ENCODE measurements at regions not wholly inside any gene's neighbourhood (a gene's known extent, or its start where the extent isn't known, plus 50 kb on each side); places are given as distances from the start of the nearest gene placed in this dataset.

GRCh38 chr10:108877095-108877561, 1046.2 kb downstream of the XPNPEP1 start:
- DNase-seq (ENCODE audit: low spot score) = no peak
- TF ChIP-seq, protein P1, sequence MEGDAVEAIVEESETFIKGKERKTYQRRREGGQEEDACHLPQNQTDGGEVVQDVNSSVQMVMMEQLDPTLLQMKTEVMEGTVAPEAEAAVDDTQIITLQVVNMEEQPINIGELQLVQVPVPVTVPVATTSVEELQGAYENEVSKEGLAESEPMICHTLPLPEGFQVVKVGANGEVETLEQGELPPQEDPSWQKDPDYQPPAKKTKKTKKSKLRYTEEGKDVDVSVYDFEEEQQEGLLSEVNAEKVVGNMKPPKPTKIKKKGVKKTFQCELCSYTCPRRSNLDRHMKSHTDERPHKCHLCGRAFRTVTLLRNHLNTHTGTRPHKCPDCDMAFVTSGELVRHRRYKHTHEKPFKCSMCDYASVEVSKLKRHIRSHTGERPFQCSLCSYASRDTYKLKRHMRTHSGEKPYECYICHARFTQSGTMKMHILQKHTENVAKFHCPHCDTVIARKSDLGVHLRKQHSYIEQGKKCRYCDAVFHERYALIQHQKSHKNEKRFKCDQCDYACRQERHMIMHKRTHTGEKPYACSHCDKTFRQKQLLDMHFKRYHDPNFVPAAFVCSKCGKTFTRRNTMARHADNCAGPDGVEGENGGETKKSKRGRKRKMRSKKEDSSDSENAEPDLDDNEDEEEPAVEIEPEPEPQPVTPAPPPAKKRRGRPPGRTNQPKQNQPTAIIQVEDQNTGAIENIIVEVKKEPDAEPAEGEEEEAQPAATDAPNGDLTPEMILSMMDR (IDR thresholded peaks at IDR 0.05; ENCODE audit: extremely low read depth, insufficient read depth, missing control alignments) = no peak
- in situ Hi-C loops (cut with MboI; ENCODE audit: low pct_unique_long_range_greater_than_20kb, low sequenced_read_pairs, unreplicated experiment) = no loop called here

DNA sequence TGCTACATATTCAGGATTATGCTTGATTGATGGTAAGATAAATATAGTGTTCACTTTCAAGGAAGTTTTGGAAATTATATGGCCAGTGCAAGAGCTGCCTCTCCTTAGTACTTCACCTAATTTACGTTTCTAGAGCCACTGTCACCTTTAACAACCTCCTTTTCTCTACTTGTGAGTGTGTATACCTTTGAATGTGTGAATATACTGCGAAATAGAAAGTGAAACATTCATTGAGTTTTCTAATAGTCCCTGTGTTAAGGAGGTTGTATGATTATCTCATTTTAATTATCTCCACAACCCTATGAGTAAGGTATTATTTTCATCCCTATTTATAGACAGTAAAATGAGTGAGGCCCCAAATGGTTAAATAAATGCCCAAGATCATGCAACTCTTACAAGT, 1050.5 kb downstream of the XPNPEP1 start:
- DNase-seq (ENCODE audit: low spot score) = no peak
- TF ChIP-seq, protein P1 (IDR thresholded peaks at IDR 0.05; ENCODE audit: extremely low read depth, insufficient read depth, missing control alignments) = no peak
- in situ Hi-C loops (cut with MboI; ENCODE audit: low pct_unique_long_range_greater_than_20kb, low sequenced_read_pairs, unreplicated experiment) = no loop called here

DNA sequence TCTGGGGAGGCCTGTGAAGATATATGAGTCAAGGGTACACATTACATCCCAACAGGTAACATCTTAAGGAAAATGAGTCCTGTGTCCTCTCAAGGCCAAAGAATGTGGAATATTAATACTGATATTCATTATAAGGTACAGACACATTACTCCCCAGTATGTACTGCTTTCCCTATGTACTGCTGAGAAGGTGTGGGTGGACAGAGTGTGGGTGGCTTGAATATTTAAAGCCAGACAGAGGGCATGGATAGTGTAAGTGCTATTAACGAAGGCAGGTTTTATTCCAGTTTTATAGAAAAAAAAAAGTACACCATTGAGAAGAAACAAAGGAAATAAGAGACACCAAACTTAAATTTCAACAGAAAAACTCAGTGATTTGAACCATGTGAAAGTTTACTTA, 1054.4 kb downstream of the XPNPEP1 start:
- TF ChIP-seq, protein P1 (IDR thresholded peaks at IDR 0.05; ENCODE audit: extremely low read depth, insufficient read depth, missing control alignments) = no peak
- DNase-seq (ENCODE audit: low spot score) = no peak
- in situ Hi-C loops (cut with MboI; ENCODE audit: low pct_unique_long_range_greater_than_20kb, low sequenced_read_pairs, unreplicated experiment) = no loop called here

GRCh38 chr10:108862676-108863350, 1060.5 kb downstream of the XPNPEP1 start:
- no peak for DNase-seq (ENCODE audit: low spot score)
- in situ Hi-C loops (cut with MboI; ENCODE audit: low pct_unique_long_range_greater_than_20kb, low sequenced_read_pairs, unreplicated experiment) = no loop called here
- TF ChIP-seq, protein P1 (IDR thresholded peaks at IDR 0.05; ENCODE audit: extremely low read depth, insufficient read depth, missing control alignments) = no peak

GRCh38 chr10:108861181-108861754, 1062.0 kb downstream of the XPNPEP1 start:
- TF ChIP-seq, protein P1 (IDR thresholded peaks at IDR 0.05; ENCODE audit: extremely low read depth, insufficient read depth, missing control alignments) = no peak
- in situ Hi-C loops (cut with MboI; ENCODE audit: low pct_unique_long_range_greater_than_20kb, low sequenced_read_pairs, unreplicated experiment) = no loop called here
- no peak for DNase-seq (ENCODE audit: low spot score)

- peak; percentile 13 for DNase-seq (ENCODE audit: low spot score)
- in situ Hi-C loops (cut with MboI; ENCODE audit: low pct_unique_long_range_greater_than_20kb, low sequenced_read_pairs, unreplicated experiment) = no loop called here
- TF ChIP-seq, protein P1 (IDR thresholded peaks at IDR 0.05; ENCODE audit: extremely low read depth, insufficient read depth, missing control alignments) = no peak
These were observed 1071.1 kb downstream of the XPNPEP1 start for GRCh38 chr10:108852211-108852610.
